ENCODE measurements at regions not wholly inside any gene's neighbourhood (a gene's known extent, or its start where the extent isn't known, plus 50 kb on each side); places are given as distances from the start of the nearest gene placed in this dataset.

DNA sequence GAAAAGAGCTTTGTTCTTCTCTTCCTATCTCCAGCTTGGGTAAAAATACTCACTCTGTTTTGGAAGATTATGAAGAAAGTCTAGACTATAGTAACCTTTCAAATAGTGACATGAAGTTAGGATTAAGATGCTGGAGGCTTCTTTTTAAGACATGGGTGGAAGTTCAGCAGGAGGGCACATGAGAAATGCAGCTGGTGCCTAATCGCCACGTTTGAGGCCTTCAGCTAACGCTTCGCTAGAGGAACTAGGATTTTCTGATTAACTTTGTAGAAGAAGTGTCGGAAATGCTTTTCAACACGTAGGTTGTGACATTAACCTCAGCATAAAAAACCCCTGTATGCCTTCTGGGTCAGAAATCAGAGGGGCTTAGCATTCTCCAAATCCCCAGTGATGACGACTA, 348.1 kb upstream of the MAP3K7 start:
- no peak for TF ChIP-seq KDM1A (IDR thresholded peaks at IDR 0.05; ENCODE audit: low read depth)
- no peak for TF ChIP-seq MAFK (IDR thresholded peaks at IDR 0.05; ENCODE audit: partially characterized antibody)
- TF ChIP-seq CTCF (IDR thresholded peaks at IDR 0.05): no peak
- no peak for TF ChIP-seq MAX (IDR thresholded peaks at IDR 0.05)
- TF ChIP-seq BHLHE40 (IDR thresholded peaks at IDR 0.05; ENCODE audit: low read depth, low read length): no peak
- no peak for TF ChIP-seq JUNB (IDR thresholded peaks at IDR 0.05)
- no peak for TF ChIP-seq REST (IDR thresholded peaks at IDR 0.05)
- no peak for TF ChIP-seq NR3C1 (IDR thresholded peaks at IDR 0.05)
- TF ChIP-seq HOXA7 (CRISPR knock-in tag; IDR thresholded peaks at IDR 0.05): no peak
